Colonic mucosa (tissue), 4 donors: ENCODE measurements at regions not wholly inside any gene's neighbourhood (a gene's known extent, or its start where the extent isn't known, plus 50 kb on each side); places are given as distances from the start of the nearest gene placed in this dataset.
"Not testable (repeated sequence)": the region's sequence is repeated elsewhere in the genome, so short reads cannot be mapped to it uniquely, and the experiment has no call there.

ENCODE experiments used
- DNase-seq: peaks from one replicate; pipeline ENCODE4 v3.0.0-alpha.2; 2020
- H3K27ac ChIP-seq: fragments of 200-600 bp; one replicate; pipeline ENCODE4 v1.8.0; 2021
- H3K27me3 ChIP-seq: fragments of 200-600 bp; one replicate; pipeline ENCODE4 v1.8.0; 2021
- H3K36me3 ChIP-seq: fragments of 200-600 bp; one replicate; pipeline ENCODE4 v1.8.0; 2021
- H3K4me1 ChIP-seq: fragments of 200-600 bp; one replicate; pipeline ENCODE4 v1.8.0; 2021; ENCODE audit warnings: mild to moderate bottlenecking
- H3K4me3 ChIP-seq: fragments of 200-600 bp; one replicate; pipeline ENCODE4 v1.8.0; 2021
- H3K9ac ChIP-seq, 2 donors: one replicate each; pipeline ENCODE4 v1.7.0; 2013; ENCODE audit warnings: control low read depth in 2 of 2, low read depth in 2 of 2, low read length in 2 of 2
- H3K9me3 ChIP-seq: fragments of 200-600 bp; one replicate; pipeline ENCODE4 v1.8.0; 2021
- intact Hi-C: fragments of 100-400 bp; cut with DNase I; formaldehyde crosslinking; loops from one replicate; pipeline ENCODE4 v1.14.1; 2022
- TF ChIP-seq, protein P1 (sequence below): fragments of 200-600 bp; IDR thresholded peaks from one replicate; pipeline ENCODE4 v1.8.0; 2022; ENCODE audit warnings: antibody characterized with exemption, mild to moderate bottlenecking
- donor health status: healthy.
- donor health status: DM: no; HTN: no; CAD: no.
- donor health status: DM: no; HTN: no; CAD: no.

- H3K36me3 ChIP-seq, result no peaks in the 10 kb centered on the region
- H3K27me3 ChIP-seq, result no peaks in the 10 kb centered on the region
- intact Hi-C loops, result no loop called here
Measured at GRCh38 chr3:110006913-110007312, 669.6 kb upstream of the DPPA4 start.

GRCh38 chr3:110015231-110015963, 678.1 kb upstream of the DPPA4 start:
- Histone ChIP-seq H3K27ac (no peak overlapping the region), H3K27me3 (no peaks in the 10 kb centered on the region), H3K4me1 (no peaks in the 10 kb centered on the region), H3K9me3 (no peaks in the 10 kb centered on the region), H3K4me3 (no peak overlapping the region), H3K36me3 (no peaks in the 10 kb centered on the region), H3K9ac (no peak overlapping the region)
- TF ChIP-seq, protein P1, sequence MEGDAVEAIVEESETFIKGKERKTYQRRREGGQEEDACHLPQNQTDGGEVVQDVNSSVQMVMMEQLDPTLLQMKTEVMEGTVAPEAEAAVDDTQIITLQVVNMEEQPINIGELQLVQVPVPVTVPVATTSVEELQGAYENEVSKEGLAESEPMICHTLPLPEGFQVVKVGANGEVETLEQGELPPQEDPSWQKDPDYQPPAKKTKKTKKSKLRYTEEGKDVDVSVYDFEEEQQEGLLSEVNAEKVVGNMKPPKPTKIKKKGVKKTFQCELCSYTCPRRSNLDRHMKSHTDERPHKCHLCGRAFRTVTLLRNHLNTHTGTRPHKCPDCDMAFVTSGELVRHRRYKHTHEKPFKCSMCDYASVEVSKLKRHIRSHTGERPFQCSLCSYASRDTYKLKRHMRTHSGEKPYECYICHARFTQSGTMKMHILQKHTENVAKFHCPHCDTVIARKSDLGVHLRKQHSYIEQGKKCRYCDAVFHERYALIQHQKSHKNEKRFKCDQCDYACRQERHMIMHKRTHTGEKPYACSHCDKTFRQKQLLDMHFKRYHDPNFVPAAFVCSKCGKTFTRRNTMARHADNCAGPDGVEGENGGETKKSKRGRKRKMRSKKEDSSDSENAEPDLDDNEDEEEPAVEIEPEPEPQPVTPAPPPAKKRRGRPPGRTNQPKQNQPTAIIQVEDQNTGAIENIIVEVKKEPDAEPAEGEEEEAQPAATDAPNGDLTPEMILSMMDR, result no peak
- DNase-seq, result no peak
- intact Hi-C loops, result no loop called here

More at GRCh38 chr3:110006913-110007312, 669.6 kb upstream of the DPPA4 start:
- Histone ChIP-seq H3K9me3 (no peaks in the 10 kb centered on the region), H3K9ac (no peak overlapping the region), H3K4me3 (no peak overlapping the region), H3K27ac (no peak overlapping the region), H3K4me1 (no peaks in the 10 kb centered on the region)
- TF ChIP-seq, protein P1, result no peak
- DNase-seq, result no peak

GRCh38 chr3:110016235-110016815, 679.0 kb upstream of the DPPA4 start:
- H3K4me1 ChIP-seq, result no peaks in the 10 kb centered on the region
- no peaks in the 10 kb centered on the region for H3K36me3 ChIP-seq
- no peak overlapping the region for H3K27ac ChIP-seq
- no peak for DNase-seq
- no peak overlapping the region for H3K9ac ChIP-seq
- H3K9me3 ChIP-seq, result no peaks in the 10 kb centered on the region
- TF ChIP-seq, protein P1, result no peak
- H3K27me3 ChIP-seq, result no peaks in the 10 kb centered on the region
- H3K4me3 ChIP-seq, result no peak overlapping the region
- intact Hi-C loops, result no loop called here

- Histone ChIP-seq H3K27me3 (no peaks in the 10 kb centered on the region), H3K36me3 (no peaks in the 10 kb centered on the region), H3K27ac (no peak overlapping the region), H3K4me1 (no peaks in the 10 kb centered on the region), H3K9ac (no peak overlapping the region), H3K4me3 (no peak overlapping the region), H3K9me3 (no peaks in the 10 kb centered on the region)
- no peak for DNase-seq
- intact Hi-C loops, result no loop called here
- TF ChIP-seq, protein P1, result no peak
Measured at GRCh38 chr3:110017304-110017703, 680.0 kb upstream of the DPPA4 start.

DNA sequence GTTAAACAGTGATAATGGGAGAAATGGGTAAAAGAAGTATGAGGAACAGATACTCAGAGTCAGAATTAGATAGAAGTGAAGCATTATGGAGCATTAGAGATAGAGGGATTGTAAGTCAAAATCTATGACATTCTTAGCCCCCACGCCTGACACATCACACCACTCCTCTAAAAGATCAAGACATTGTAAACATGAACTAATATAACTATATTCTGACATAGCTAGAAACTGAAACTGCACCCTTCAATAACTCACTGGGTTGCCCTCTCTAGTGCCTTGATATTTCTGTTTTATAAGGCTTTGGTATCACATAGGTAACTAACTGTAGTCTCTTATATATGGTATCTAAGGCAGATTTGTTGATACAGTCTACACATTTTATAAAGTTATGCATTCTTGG, 684.3 kb upstream of the DPPA4 start:
- Histone ChIP-seq H3K9me3 (no peaks in the 10 kb centered on the region), H3K4me1 (no peaks in the 10 kb centered on the region), H3K27me3 (no peaks in the 10 kb centered on the region), H3K36me3 (no peaks in the 10 kb centered on the region), H3K27ac (no peak overlapping the region), H3K4me3 (no peak overlapping the region), H3K9ac (no peak overlapping the region)
- DNase-seq, result no peak
- TF ChIP-seq, protein P1, result no peak
- intact Hi-C loops, result no loop called here

DNA sequence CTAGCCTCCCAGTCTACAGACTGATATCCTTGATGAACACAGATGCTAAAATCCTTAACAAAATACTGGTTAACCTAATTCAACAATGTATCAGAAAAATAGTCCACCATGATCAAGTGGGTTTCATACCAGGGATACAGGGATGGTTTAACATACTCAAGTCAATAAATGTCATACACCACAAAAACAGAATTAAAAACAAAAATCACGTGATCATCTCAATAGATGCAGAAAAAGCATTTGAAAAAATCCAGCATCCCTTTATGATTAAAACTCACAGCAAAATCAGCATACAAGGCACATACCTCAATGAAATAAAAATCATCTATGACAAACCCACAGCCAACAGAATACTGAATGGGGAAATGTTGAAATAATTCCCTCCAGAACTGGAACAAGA, 685.7 kb upstream of the DPPA4 start:
- H3K27me3 ChIP-seq, DNase-seq, H3K9me3 ChIP-seq, H3K4me3 ChIP-seq, H3K9ac ChIP-seq, intact Hi-C loops, H3K4me1 ChIP-seq, H3K27ac ChIP-seq, H3K36me3 ChIP-seq: not testable (repeated sequence)
